Thyroid gland (tissue), 4 donors: ENCODE measurements at regions not wholly inside any gene's neighbourhood (a gene's known extent, or its start where the extent isn't known, plus 50 kb on each side); places are given as distances from the start of the nearest gene placed in this dataset.

Experiments
- CTCF ChIP-seq, 6 experiments: fragments of 200-600 bp in 3 of 6; fragments of 450-650 bp in 3 of 6; sonication (generic) in 3 of 6; IDR thresholded peaks; one replicate each; pipeline ENCODE4 v1.5.1; 2016 to 2019; ENCODE audit warnings: antibody characterized with exemption in 6 of 6, mild to moderate bottlenecking in 2 of 6, inconsistent platforms in 1 of 6, moderate library complexity in 1 of 6
- POLR2A ChIP-seq, 2 donors: fragments of 450-650 bp; IDR thresholded peaks; one replicate each; pipeline ENCODE4 v1.6.1; 2017; ENCODE audit warnings: antibody characterized with exemption in 2 of 2, mild to moderate bottlenecking in 2 of 2, moderate library complexity in 1 of 2

- no peak for TF ChIP-seq POLR2A (IDR thresholded peaks at IDR 0.05)
- no peak for TF ChIP-seq CTCF (IDR thresholded peaks at IDR 0.05)
Measured at GRCh38 chr13:97136418-97136817, 85.7 kb upstream of the MBNL2 start.
